G401 (cell line): ENCODE measurements at regions not wholly inside any gene's neighbourhood (a gene's known extent, or its start where the extent isn't known, plus 50 kb on each side); places are given as distances from the start of the nearest gene placed in this dataset.
"Not testable (repeated sequence)": the region's sequence is repeated elsewhere in the genome, so short reads cannot be mapped to it uniquely, and the experiment has no call there.

ENCODE experiments used
- DNase-seq: peaks from one replicate; pipeline ENCODE4 v3.0.0-alpha.2; 2015; ENCODE audit warnings: low spot score
- in situ Hi-C: cut with HindIII; loops from 2 replicates; pipeline ENCODE4 v1.10.0; 2016; ENCODE audit warnings: low sequenced_read_pairs, mixed read lengths

DNA sequence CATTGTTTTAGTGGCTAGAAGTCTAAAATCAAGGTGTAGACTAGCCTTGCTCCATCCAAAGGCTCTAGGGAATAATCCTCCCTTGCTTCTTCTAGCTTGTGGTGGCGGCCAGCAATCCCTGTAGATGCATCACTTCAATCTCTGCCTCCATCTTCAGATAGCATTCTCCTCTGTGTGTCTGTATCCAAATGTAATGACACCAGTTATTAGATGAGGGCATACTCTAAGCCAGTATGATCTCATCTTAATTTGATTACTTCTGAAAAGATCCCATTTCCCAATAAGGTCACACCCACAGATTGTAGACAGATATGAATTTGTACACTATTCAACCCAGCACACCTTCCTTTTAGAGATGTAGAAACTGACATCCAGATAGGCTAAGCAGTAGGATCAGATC is 334.5 kb upstream of the KCNMB2 start:
- in situ Hi-C loops: no loop called here

DNA sequence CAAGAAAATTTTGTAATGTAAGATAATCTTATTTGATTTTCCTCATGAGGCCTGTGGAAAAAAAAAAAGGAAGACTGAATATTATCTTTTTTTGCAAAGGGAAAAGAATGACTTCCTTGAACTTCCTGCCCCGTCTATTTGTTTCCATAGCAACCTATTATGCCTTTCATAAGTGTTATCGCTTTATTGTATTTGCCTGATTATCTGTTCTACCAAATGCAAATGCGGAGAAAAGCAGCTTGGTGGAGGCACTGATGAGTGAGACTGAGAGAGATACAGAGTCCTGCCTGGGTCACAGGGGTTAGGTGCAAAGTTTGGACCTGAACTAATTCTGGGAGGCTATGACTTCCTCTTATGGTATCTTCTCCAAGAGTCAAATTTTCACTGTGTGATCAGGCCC is 334.0 kb upstream of the KCNMB2 start:
- in situ Hi-C loops: no loop called here
- no peak for DNase-seq

More for the DNA sequence above, 334.5 kb upstream of the KCNMB2 start:
- no peak for DNase-seq

DNA sequence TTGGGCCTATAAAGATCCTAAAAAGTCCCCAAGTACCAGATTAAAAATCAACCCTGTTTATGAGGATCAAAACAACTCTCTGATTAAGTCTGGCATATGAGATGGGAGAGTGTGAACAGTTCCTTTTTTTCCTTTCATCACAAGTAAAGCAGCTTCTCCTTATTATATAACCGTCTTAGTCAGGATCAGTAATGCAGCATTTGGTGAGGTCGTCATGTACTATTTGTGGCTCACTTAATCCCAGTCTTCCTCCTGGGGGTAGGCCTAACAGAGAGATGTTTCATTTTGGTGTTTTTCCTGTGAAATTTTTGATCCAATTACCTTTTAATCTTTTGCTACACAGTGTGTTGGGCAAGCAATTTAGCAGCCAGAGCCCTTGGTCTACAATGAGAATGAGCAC is 333.1 kb upstream of the KCNMB2 start:
- peak; percentile 91 for DNase-seq
- in situ Hi-C loops: no loop called here

DNA sequence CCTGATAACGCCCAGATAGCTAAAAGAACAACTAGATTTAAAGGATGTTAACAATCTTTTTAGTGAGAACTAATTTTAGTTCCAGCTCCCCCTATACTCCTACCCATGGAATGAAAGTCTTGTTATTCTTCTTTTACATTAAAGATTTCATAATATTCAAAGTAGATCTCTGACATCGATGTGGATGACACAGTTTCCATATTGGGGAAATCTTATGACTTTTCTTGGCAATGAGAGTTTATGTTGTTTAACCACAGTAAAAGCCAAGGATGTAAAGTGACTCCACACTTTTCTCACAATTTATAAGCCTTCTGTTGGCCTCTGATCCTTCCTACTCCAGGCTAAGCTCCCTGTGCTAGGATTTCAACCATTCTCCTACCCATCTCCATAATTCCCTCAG is 332.6 kb upstream of the KCNMB2 start:
- DNase-seq: no peak
- in situ Hi-C loops: no loop called here

DNA sequence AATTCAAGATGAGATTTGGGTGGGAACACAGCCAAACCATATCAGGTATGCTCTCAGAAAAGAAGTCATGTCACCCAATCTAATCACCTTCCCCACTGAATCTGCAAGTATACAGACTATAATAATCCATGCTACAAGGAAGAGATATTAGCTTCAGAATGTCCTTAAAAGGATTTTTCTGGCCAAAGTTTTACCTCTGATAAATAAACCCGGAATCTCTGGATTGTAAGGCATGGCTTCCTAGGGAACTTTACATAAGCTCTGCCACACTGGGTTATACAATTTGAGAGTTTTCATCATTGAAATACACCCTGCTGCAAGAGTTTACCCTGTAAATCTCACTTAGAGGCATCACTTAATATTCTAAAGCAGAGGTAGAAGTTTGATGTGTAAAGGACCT is 330.5 kb upstream of the KCNMB2 start:
- in situ Hi-C loops: no loop called here
- no peak for DNase-seq

DNA sequence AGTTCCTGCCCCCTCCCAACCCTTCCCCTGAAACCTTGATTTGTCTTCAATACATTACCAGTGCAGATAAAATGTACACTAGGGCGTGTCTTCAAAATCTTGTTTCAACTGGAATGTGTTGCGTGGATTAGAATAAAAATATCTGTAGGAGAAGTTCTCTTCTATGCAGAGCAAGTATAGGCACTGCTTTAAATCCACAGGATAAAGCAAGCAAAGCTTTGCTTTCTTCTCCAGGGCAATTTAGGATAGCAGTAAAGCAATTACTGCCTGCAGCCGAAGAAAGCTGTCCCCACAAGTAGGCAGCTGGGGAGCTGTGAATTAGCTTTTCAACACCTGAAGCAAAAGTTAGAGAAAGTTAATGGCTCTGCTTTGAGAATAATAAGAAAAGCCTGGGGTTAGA is 329.7 kb upstream of the KCNMB2 start:
- no peak for DNase-seq
- in situ Hi-C loops: no loop called here

DNA sequence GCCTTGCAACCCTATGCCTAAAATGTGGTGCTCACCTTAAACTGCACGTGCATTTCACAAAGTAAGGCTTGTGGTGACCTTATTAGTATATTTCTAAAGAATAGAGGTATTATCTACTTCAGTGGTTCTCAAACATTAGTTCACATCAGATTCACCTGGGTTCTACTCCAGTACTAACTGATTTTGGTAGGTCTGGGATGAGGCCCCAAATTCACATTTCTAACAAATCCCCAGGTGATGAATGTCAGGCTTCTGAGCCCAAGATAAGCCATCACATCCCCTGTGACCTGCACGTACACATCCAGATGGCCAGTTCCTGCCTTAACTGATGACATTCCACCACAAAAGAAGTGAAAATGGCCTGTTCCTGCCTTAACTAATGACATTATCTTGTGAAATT is 329.1 kb upstream of the KCNMB2 start:
- in situ Hi-C loops, DNase-seq: not testable (repeated sequence)

DNA sequence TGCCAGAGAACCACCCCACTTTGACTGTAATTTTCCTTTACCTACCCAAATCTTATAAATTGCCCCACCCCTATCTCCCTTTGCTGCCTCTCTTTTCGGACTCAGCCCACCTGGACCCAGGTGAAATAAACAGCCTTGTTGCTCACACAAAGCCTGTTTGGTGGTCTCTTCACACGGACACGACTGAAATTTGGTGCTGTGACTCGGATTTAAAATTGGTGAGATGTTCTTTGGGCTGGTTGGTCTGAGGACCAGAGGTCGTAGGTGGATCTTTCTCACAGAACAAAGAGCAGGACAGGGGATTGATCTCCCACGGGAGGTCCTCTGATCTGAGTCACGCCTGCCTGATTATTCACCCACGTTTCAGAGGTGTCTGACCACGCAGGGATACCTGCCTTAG is 328.6 kb upstream of the KCNMB2 start:
- in situ Hi-C loops: not testable (repeated sequence)

DNA sequence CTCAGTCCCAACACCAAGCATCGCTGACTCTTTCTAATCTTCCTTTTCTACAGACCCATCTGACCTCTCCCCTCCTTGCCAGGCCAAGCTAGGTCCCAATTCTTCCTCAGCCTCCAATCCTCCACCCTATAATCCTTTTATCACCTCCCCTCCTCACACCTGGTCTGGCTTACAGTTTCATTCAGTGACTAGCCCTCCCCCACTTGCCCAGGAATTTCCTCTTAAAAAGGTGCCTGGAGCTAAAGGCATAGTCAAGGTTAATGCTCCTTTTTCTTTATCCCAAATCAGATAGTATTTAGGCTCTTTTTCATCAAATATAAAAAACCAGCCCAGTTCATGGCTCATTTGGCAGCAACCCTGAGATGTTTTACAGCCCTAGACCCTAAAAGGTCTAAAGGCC is 327.1 kb upstream of the KCNMB2 start:
- DNase-seq, in situ Hi-C loops: not testable (repeated sequence)

More for the DNA sequence above, 328.6 kb upstream of the KCNMB2 start:
- DNase-seq: not testable (repeated sequence)

DNA sequence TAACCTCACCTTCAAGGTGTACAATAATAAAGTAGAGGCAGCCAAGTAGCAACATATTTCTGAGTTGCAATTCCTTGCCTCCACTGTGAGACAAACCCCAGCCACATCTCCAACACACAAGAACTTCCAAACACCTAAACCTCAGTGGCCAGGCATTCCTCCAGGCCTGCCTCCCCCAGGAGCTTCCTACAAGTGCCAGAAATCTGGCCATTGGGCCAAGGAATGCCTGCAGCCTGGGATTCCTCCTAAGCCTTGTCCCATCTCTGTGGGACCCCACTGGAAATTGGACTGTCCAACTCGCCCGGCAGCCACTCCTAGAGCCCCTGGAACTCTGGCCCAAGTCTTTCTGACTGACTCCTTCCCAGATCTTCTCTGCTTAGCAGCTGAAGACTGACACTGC is 326.6 kb upstream of the KCNMB2 start:
- DNase-seq, in situ Hi-C loops: not testable (repeated sequence)

DNA sequence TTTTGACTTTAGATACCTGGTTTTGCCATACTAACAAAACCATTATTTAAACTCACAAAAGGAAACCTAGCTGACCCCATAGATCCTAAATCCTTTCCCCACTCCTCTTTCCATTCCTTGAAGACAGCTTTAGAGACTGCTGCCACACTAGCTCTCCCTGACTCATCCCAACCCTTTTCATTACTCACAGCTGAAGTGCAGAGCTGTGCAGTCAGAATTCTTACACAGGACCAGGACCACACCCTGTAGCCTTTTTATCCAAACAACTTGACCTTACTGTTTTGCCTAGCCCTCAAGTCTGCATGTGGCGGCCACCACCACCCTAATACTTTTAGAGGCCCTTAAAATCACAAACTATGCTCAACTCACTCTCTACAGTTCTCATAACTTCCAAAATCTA is 325.1 kb upstream of the KCNMB2 start:
- DNase-seq, in situ Hi-C loops: not testable (repeated sequence)

DNA sequence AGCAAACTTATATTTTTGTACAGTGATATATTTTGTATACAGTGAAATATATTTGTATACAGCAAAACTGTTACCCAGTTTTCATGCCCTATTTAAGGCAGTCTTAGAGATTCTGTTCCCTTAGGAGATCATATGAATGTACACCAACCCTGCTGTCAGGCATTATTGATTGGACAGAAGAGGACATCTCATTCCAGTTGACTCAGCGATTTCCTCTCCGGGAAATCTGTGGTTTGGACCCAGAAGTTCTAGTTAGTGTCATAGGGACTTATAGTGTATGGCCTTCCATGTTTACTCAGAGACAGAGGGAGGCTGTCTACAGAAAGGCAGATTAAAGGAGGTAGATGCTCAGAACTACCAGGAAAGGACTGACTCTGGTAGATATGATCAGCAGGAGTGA is 318.8 kb upstream of the KCNMB2 start:
- no peak for DNase-seq
- in situ Hi-C loops: no loop called here

DNA sequence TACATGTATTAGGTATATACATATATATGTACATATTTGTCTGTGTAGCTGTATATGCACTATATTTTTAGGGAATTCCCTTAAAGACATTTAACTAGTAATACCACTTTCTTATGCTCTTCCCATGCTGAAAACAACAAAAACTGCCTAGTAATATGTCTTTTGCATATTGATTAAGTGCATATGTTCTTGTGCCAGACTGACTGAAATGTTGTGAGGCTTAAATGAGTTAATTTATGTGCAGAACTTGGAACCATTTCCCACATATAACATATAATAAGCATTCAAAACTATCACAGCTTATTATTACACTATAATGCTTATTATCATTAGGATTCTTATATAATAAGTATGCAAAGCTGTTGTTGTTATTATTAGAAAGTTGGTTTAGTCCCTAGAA is 318.0 kb upstream of the KCNMB2 start:
- DNase-seq: no peak
- in situ Hi-C loops: no loop called here

DNA sequence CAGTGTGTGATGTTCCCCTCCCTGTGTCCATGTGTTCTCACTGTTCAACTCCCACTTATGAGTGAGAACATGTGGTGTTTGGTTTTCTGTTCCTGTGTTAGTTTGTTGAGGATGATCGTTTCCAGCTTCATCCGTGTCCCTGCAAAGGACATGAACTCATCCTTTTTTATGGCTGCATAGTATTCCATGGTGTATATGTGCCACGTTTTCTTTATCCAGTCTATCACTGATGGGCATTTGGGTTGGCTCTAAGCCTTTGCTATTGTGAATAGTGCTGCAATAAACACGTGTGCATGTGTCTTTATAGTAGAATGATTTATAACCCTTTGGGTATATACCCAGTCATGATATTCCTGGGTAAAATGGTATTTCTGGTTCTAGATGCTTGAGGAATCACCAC is 316.6 kb upstream of the KCNMB2 start:
- DNase-seq, in situ Hi-C loops: not testable (repeated sequence)

DNA sequence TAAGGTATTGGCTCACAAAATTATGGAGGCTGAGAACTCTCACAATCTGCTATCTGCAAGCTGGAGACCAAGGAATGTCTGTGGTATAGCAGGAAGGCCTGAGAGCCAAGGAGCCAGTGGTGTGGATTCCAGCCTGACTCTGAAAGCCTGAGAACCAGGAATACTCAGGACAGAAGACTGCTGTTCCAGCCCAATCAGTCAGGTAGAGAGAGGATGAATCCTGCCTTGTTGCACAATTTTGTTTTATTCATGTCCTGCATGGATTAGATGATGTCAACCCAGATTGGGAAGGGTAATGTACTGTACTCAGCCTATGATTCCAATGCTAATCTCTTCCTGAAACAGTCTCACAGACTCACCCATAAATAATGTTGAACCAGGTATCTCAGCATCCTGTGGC is 312.4 kb upstream of the KCNMB2 start:
- no peak for DNase-seq
- in situ Hi-C loops: no loop called here

DNA sequence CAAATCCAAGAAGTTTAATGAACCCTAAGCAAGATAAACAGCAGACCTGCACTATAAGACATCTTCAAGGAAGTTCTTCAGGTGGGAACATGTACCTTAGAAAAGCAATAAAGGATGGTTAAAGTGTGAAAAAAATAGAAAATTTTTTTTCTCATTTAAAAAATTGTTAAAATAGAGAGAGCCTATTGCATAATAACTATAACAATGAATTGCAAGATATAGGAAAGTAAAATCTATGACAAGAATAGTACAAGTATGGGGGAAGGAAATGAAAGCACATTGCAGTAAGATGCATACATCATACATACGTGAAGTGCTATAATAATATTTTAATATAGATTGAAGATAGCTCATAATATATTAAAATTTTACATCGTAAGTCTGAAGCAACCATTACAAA is 310.1 kb upstream of the KCNMB2 start:
- no peak for DNase-seq
- in situ Hi-C loops: no loop called here

DNA sequence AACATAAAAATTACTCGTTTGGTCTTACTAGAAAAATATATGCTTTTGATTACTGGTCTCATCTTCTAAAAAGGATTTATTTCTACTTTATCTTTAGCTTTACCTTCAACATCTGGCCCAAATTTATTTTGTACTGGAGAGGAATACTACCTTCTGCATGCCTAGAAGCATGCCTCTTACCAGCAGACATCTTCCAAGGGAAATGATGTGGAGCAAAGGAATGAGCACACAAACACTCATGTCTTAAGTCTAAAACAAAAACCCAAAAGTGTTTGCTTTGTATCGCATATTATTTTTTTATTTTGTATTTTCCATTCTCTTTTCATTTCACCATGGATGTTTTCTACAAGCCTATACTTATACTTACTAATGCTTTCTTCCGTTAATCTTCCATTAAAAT is 304.6 kb upstream of the KCNMB2 start:
- in situ Hi-C loops: no loop called here
- no peak for DNase-seq

DNA sequence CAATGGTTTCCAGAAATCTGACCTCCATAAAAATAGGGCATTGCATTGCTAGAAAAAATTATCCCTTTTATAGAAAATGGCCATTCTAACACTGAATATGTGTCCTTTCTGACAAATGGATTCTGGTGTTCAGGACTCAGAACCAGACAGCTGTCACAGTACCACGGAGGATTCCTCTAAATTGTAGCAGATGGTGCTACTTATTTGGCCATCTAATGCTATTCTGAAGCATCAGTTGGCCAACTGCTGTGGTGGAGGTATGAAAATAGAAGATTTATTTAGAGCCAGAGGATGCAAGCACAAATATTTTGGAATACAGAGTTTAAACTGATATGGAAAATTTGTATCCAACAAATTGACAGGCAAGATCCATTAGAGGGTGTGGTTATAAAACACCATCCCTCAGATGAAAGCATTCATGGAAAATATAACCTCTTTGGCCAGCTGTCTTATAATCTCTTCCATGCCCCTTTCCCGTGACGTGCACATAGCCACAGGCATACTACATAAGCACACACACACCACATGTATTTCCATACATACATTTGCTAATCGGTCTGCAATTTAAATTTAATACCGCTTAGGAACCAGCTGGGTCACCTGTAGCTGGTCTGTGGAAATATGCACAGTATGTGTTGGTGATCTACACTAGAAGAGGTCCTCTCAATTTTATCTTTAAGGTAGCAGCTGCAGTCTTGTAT is 302.7 kb upstream of the KCNMB2 start:
- in situ Hi-C loops: no loop called here
- DNase-seq: peak; percentile 96

DNA sequence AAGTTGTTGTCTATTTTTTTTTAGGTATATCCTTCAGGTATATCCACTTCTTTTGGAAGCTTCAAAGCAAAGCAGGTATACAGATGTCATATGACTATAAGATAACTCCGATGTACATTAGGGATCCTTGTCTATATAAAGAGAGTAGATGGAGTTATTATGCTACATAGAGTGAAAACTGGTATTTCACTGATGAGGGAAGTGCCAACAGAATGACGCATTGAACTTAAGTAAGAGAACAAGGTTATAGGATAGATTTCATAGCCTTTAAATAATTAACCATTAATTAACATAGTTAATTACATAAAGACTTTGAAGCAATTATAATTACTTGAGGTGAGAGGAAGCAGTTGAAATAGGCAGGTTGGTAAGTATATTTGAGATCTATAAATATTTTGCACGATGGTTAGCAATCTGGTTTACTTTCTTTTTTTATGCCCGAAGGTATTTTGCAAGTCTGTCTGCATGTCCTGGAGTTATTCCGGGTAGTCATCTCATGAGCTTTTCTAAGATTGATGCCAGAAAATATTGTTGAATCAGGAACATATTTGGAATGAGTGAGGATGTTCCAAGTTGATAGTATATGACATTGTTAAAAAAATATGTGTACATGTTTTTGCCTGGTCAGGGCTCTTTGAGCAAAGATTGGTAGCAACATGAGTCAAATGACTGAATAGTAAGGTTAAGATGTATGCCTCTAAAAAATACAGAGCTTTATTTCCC is 299.5 kb upstream of the KCNMB2 start:
- in situ Hi-C loops: no loop called here

DNA sequence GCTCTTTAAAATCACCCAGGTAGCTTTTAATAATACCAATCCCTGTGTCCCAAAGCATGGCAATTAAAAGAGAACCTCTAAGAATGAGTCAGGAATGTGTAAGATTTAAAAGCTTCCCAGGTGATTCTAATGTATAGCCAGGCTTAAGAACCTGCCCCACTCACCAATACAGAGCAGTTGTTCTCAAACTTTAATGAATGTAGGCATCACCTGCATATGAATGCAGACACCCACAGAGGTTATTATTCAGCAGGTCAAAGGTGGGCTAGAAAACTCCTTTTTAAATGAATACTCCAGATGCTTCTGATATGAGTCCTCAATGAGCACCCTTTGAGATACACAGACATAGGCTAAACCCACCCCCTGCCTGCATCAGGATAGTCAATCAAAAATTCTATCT is 298.1 kb upstream of the KCNMB2 start:
- in situ Hi-C loops: no loop called here

More for the DNA sequence above, 299.5 kb upstream of the KCNMB2 start:
- no peak for DNase-seq

More for the DNA sequence above, 298.1 kb upstream of the KCNMB2 start:
- DNase-seq: no peak
